ENCODE measurements at regions not wholly inside any gene's neighbourhood (a gene's known extent, or its start where the extent isn't known, plus 50 kb on each side); places are given as distances from the start of the nearest gene placed in this dataset.

GRCh38 chr16:64864232-64864809 lies 257.5 kb downstream of the CDH11 start:
- H3K9ac ChIP-seq (ENCODE audit: low read length): no peak overlapping the region

GRCh38 chr16:64858076-64858475 lies 263.8 kb downstream of the CDH11 start:
- H3K79me2 ChIP-seq (replicated peaks; ENCODE audit: insufficient read depth, low read length): no peaks in the 10 kb centered on the region
- no peaks in the 10 kb centered on the region for H3K27me3 ChIP-seq (ENCODE audit: insufficient read depth, low read depth, low read length)
- H3K4me2 ChIP-seq (ENCODE audit: low read length): no peak overlapping the region
- H3K9ac ChIP-seq (ENCODE audit: low read length): no peak overlapping the region
- no peak for TF ChIP-seq RAD21 (conservative IDR thresholded peaks at IDR 0.05)
- no peak for TF ChIP-seq MXI1 (conservative IDR thresholded peaks at IDR 0.05; ENCODE audit: poor library complexity, severe bottlenecking)
- TF ChIP-seq EP300 (conservative IDR thresholded peaks at IDR 0.05; ENCODE audit: poor library complexity, severe bottlenecking): no peak
- no peak for TF ChIP-seq REST (IDR thresholded peaks at IDR 0.05; ENCODE audit: borderline replicate concordance)
- TF ChIP-seq CTCF (IDR thresholded peaks at IDR 0.05; ENCODE audit: poor library complexity, severe bottlenecking): no peak
- no peak for TF ChIP-seq POLR2AphosphoS5 (IDR thresholded peaks at IDR 0.05)
- no peak for TF ChIP-seq SMC3 (conservative IDR thresholded peaks at IDR 0.05; ENCODE audit: poor library complexity)
- TF ChIP-seq TAF1 (IDR thresholded peaks at IDR 0.05; ENCODE audit: low read depth): no peak
- TF ChIP-seq EZH2 (IDR thresholded peaks at IDR 0.05; ENCODE audit: borderline replicate concordance, insufficient read depth, low read length, poor library complexity, severe bottlenecking): no peak
- H3K9me3 ChIP-seq (ENCODE audit: low read length): no peaks in the 10 kb centered on the region
- no peaks in the 10 kb centered on the region for H4K20me1 ChIP-seq (ENCODE audit: insufficient read depth)
- no peak overlapping the region for H2AFZ ChIP-seq (ENCODE audit: low read depth, low read length)
- H3K9me2 ChIP-seq (ENCODE audit: insufficient read depth, low read length): no peaks in the 10 kb centered on the region
- H3K27ac ChIP-seq (ENCODE audit: low read length): no peak overlapping the region
- H3K36me3 ChIP-seq (ENCODE audit: insufficient read depth, low read length): no peaks in the 10 kb centered on the region
- no peak overlapping the region for H3K4me3 ChIP-seq (ENCODE audit: low read length)
- H3F3A ChIP-seq (ENCODE audit: insufficient read depth, low read length, poor library complexity, severe bottlenecking): no peaks in the 10 kb centered on the region

More at GRCh38 chr16:64864232-64864809, 257.5 kb downstream of the CDH11 start:
- Histone ChIP-seq H2AFZ (ENCODE audit: low read depth, low read length) (no peak overlapping the region), H3K79me2 (replicated peaks; ENCODE audit: insufficient read depth, low read length) (no peaks in the 10 kb centered on the region), H4K20me1 (ENCODE audit: insufficient read depth) (no peaks in the 10 kb centered on the region), H3K27ac (ENCODE audit: low read length) (no peak overlapping the region), H3K27me3 (ENCODE audit: insufficient read depth, low read depth, low read length) (no peaks in the 10 kb centered on the region), H3K4me3 (ENCODE audit: low read length) (no peak overlapping the region), H3K9me3 (ENCODE audit: low read length) (no peaks in the 10 kb centered on the region), H3K4me2 (ENCODE audit: low read length) (no peak overlapping the region), H3K9me2 (ENCODE audit: insufficient read depth, low read length) (no peaks in the 10 kb centered on the region), H3K36me3 (ENCODE audit: insufficient read depth, low read length) (no peaks in the 10 kb centered on the region), H3F3A (ENCODE audit: insufficient read depth, low read length, poor library complexity, severe bottlenecking) (no peaks in the 10 kb centered on the region)
- TF ChIP-seq EP300 (conservative IDR thresholded peaks at IDR 0.05; ENCODE audit: poor library complexity, severe bottlenecking) (no peak), CTCF (IDR thresholded peaks at IDR 0.05; ENCODE audit: poor library complexity, severe bottlenecking) (no peak)
